Astrocyte (in vitro differentiated cells and primary cell): ENCODE measurements at regions not wholly inside any gene's neighbourhood (a gene's known extent, or its start where the extent isn't known, plus 50 kb on each side); places are given as distances from the start of the nearest gene placed in this dataset.
A peak's percentile ranks its signal among the peaks of the same experiment; 100 is the strongest.

Source experiments
- DNase-seq: peaks from one replicate; pipeline ENCODE4 v3.0.0-alpha.2; 2010; ENCODE audit warnings: low read depth
- FAIRE-seq: peaks from 2 replicates; lab custom pipeline; 2011; peaks lifted over from hg19 to GRCh38; lab: Jason Lieb, UNC
- H2AFZ ChIP-seq: 2 replicates; pipeline ENCODE4 v1.6.0; 2012; ENCODE audit warnings: low read depth, low read length, inconsistent platforms
- H3K27ac ChIP-seq: 2 replicates; pipeline ENCODE4 v1.5.1; 2011; ENCODE audit warnings: low read depth, low read length, inconsistent platforms
- H3K27me3 ChIP-seq: 2 replicates; pipeline ENCODE4 v1.6.0; 2011; ENCODE audit warnings: low read length, inconsistent platforms; ENCODE audit not compliant: insufficient read depth
- H3K36me3 ChIP-seq: 2 replicates; pipeline ENCODE4 v1.5.1; 2011; ENCODE audit warnings: low read length, inconsistent platforms; ENCODE audit not compliant: insufficient read depth
- H3K4me1 ChIP-seq: 2 replicates; pipeline ENCODE4 v1.5.1; 2011; ENCODE audit warnings: low read length, inconsistent platforms; ENCODE audit not compliant: insufficient read depth
- H3K4me2 ChIP-seq: 2 replicates; pipeline ENCODE4 v1.6.0; 2012; ENCODE audit warnings: low read length, inconsistent platforms
- H3K4me3 ChIP-seq: 2 replicates; pipeline ENCODE4 v1.5.1; 2011; ENCODE audit warnings: low read depth, mild to moderate bottlenecking, low read length, inconsistent platforms; ENCODE audit not compliant: insufficient read depth
- H3K79me2 ChIP-seq: 2 replicates; pipeline ENCODE4 v1.6.0; 2012; ENCODE audit warnings: mild to moderate bottlenecking, low read length, inconsistent platforms; ENCODE audit not compliant: insufficient read depth
- H3K9ac ChIP-seq: 2 replicates; pipeline ENCODE4 v1.6.0; 2012; ENCODE audit warnings: mild to moderate bottlenecking, low read length, inconsistent platforms
- H3K9me3 ChIP-seq: 2 replicates; pipeline ENCODE4 v1.5.1; 2012; ENCODE audit warnings: low read depth, mild to moderate bottlenecking, low read length, inconsistent platforms; ENCODE audit not compliant: insufficient read depth
- H4K20me1 ChIP-seq: 2 replicates; pipeline ENCODE4 v1.6.0; 2012; ENCODE audit warnings: low read length, inconsistent platforms; ENCODE audit not compliant: insufficient read depth
- H3K27ac Mint-ChIP-seq: one replicate; pipeline ENCODE4 v1.8.0; 2021; ENCODE audit warnings: mild to moderate bottlenecking, mixed read lengths; ENCODE audit not compliant: unreplicated experiment
- H3K27me3 Mint-ChIP-seq: one replicate; pipeline ENCODE4 v1.8.0; 2021; ENCODE audit warnings: low read depth, mixed read lengths; ENCODE audit not compliant: unreplicated experiment
- H3K36me3 Mint-ChIP-seq: one replicate; pipeline ENCODE4 v1.8.0; 2021; ENCODE audit warnings: low read depth, mixed read lengths; ENCODE audit not compliant: unreplicated experiment
- H3K4me1 Mint-ChIP-seq: one replicate; pipeline ENCODE4 v1.8.0; 2021; ENCODE audit warnings: low read depth, mixed read lengths; ENCODE audit not compliant: unreplicated experiment
- H3K4me3 Mint-ChIP-seq: one replicate; pipeline ENCODE4 v1.8.0; 2021; ENCODE audit warnings: mild to moderate bottlenecking, moderate library complexity, mixed read lengths; ENCODE audit not compliant: unreplicated experiment
- H3K9me3 Mint-ChIP-seq: one replicate; pipeline ENCODE4 v1.8.0; 2021; ENCODE audit warnings: mild to moderate bottlenecking, mixed read lengths; ENCODE audit not compliant: unreplicated experiment
- EZH2 ChIP-seq: IDR thresholded peaks from 2 replicates; pipeline ENCODE4 v1.6.1; 2012; ENCODE audit warnings: mild to moderate bottlenecking, low read length, inconsistent platforms; ENCODE audit not compliant: insufficient read depth
- TF ChIP-seq, protein P1 (sequence below): IDR thresholded peaks from 2 replicates; pipeline ENCODE4 v1.5.1; 2011; ENCODE audit warnings: low read depth, mild to moderate bottlenecking, inconsistent platforms, low read length, moderate library complexity; ENCODE audit not compliant: insufficient read depth

DNA sequence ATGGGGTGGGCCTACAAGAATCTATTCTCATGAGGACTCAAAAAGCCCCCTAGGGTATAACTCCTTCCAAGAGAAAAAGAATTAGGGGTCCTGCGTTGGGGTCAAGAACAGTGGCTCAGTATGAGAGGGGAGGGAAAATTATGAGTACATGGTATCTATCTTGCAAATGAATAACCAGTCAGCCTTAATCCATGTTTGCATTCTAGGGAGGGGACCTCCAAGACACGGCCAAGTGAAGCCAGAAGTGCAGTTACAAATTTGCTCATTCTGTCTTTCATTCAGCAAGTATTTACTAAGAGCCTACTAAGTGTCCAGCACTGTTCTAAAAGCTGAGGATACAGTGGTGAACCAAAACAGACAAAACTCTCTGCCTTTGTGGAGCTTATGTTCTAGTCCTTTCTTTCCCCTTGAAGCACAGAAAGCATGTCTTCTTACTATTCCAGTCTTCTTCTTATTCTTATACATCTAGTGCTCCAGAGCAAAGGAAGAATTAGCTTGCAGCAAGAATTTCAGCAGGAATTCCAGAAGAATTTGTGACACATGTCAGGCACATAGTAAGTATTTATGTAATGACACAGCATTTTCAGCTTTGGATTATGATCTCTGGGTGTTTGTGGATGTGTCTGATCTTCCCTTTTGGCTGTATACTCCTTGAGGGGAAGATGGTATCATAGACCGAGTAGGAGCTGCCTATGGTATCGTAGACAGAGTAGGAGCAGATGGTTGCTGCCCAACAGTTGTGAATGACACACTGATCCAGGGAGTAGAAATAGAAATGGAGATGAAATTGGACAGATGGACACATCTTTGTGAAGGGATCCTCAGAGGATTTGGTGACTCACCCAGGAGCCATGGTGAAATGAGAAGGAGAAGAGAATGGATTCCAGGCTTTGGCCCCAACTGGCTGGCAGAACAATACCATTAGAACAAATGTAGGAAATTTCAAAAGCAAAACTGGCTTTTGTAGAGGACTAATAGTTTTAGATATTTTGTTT lies 75.9 kb downstream of the COQ2 start:
- Histone ChIP-seq H3K9ac (no peak overlapping the region), H3K36me3 (no peaks in the 10 kb centered on the region), H3K4me2 (no peak overlapping the region), H4K20me1 (no peaks in the 10 kb centered on the region), H3K4me1 (no peaks in the 10 kb centered on the region), H3K9me3 (peaks cover 16% of the 10 kb centered on the region), H2AFZ (no peak overlapping the region), H3K27ac (no peak overlapping the region), H3K27me3 (peaks cover 9% of the 10 kb centered on the region), H3K4me3 (no peak overlapping the region), H3K79me2 (no peaks in the 10 kb centered on the region)
- TF ChIP-seq EZH2: no peak
- H3K27ac Mint-ChIP-seq: peak overlapping the region; percentile 67
- H3K4me3 Mint-ChIP-seq: no peak overlapping the region
- no peak for DNase-seq
- peaks cover 15% of the 10 kb centered on the region for H3K4me1 Mint-ChIP-seq
- peaks cover 7% of the 10 kb centered on the region for H3K36me3 Mint-ChIP-seq
- H3K27me3 Mint-ChIP-seq: no peaks in the 10 kb centered on the region
- FAIRE-seq: peak; percentile 76
- H3K9me3 Mint-ChIP-seq: peaks cover 14% of the 10 kb centered on the region

DNA sequence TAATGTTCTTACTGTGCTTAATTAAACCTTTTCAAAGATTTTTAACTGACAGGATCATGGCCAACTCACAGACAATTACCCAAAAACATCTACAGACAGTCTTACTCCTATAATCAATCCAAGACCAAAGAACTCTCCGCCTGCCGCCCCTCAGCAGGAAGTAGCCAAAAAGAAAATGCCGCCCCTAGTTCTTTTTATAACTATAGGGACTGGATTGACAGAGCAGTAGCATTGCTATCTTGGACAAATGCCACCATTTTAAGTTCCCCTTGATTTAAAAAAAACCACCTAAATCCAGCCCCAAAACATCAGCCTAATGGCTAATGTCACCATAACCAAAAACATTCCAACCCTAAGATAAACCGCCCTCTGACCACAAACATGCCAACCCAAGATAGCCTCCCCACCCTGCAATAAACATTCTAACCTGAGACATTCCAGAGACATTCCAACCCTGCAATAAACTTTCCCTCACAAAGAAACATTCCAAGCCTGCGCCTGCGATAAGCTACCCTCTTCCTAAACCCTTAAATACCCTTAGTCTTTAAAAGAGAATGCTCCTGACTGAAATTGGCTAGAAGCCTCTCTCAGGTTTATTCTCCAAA lies 77.0 kb downstream of the COQ2 start:
- Mint-ChIP-seq H3K4me3 (no peak overlapping the region), H3K9me3 (peaks cover 14% of the 10 kb centered on the region), H3K36me3 (peaks cover 7% of the 10 kb centered on the region), H3K27me3 (no peaks in the 10 kb centered on the region), H3K4me1 (peaks cover 15% of the 10 kb centered on the region), H3K27ac (peak overlapping the region; percentile 48)
- peaks cover 11% of the 10 kb centered on the region for H3K27me3 ChIP-seq
- no peaks in the 10 kb centered on the region for H4K20me1 ChIP-seq
- H3K9ac ChIP-seq: no peak overlapping the region
- no peak overlapping the region for H3K4me3 ChIP-seq
- H2AFZ ChIP-seq: no peak overlapping the region
- H3K79me2 ChIP-seq: no peaks in the 10 kb centered on the region
- peak; percentile 91 for DNase-seq
- TF ChIP-seq EZH2: no peak
- no peaks in the 10 kb centered on the region for H3K36me3 ChIP-seq
- FAIRE-seq: peak; percentile 99
- H3K4me2 ChIP-seq: no peak overlapping the region
- no peaks in the 10 kb centered on the region for H3K4me1 ChIP-seq
- H3K27ac ChIP-seq: no peak overlapping the region
- H3K9me3 ChIP-seq: peaks cover 16% of the 10 kb centered on the region

DNA sequence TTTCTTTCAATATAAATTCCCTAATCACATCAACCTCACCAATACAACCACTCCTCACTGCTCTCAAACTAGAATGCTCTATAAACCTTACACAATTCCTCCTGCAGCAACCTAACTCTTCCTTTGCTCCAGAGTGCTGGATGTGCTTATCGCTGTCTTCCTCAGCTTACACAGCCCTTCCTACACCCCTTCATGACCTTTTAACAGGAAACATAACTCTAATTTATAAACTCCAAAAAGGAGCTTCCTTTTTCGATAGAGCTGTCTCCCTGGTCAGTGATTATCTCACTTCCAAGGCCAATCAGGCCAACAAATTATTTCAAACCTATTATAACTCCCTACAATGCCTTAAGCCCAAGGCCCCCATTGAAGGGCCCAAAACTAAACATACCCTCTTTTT lies 78.8 kb downstream of the COQ2 start:
- Mint-ChIP-seq H3K27me3 (no peaks in the 10 kb centered on the region), H3K4me1 (peaks cover 15% of the 10 kb centered on the region), H3K9me3 (peaks cover 14% of the 10 kb centered on the region), H3K27ac (no peak overlapping the region), H3K36me3 (peaks cover 7% of the 10 kb centered on the region), H3K4me3 (no peak overlapping the region)
- Histone ChIP-seq H3K4me3 (no peak overlapping the region), H3K36me3 (no peaks in the 10 kb centered on the region), H4K20me1 (no peaks in the 10 kb centered on the region), H3K9ac (no peak overlapping the region), H3K27me3 (peaks cover 11% of the 10 kb centered on the region), H3K27ac (no peak overlapping the region), H3K4me2 (no peak overlapping the region), H3K79me2 (no peaks in the 10 kb centered on the region), H3K4me1 (no peaks in the 10 kb centered on the region), H2AFZ (no peak overlapping the region), H3K9me3 (peaks cover 16% of the 10 kb centered on the region)
- TF ChIP-seq, protein P1, sequence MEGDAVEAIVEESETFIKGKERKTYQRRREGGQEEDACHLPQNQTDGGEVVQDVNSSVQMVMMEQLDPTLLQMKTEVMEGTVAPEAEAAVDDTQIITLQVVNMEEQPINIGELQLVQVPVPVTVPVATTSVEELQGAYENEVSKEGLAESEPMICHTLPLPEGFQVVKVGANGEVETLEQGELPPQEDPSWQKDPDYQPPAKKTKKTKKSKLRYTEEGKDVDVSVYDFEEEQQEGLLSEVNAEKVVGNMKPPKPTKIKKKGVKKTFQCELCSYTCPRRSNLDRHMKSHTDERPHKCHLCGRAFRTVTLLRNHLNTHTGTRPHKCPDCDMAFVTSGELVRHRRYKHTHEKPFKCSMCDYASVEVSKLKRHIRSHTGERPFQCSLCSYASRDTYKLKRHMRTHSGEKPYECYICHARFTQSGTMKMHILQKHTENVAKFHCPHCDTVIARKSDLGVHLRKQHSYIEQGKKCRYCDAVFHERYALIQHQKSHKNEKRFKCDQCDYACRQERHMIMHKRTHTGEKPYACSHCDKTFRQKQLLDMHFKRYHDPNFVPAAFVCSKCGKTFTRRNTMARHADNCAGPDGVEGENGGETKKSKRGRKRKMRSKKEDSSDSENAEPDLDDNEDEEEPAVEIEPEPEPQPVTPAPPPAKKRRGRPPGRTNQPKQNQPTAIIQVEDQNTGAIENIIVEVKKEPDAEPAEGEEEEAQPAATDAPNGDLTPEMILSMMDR: no peak
- TF ChIP-seq EZH2: no peak
- FAIRE-seq (no peak), DNase-seq (no peak)
